GM12872 (cell line): ENCODE measurements at regions not wholly inside any gene's neighbourhood (a gene's known extent, or its start where the extent isn't known, plus 50 kb on each side); places are given as distances from the start of the nearest gene placed in this dataset.

Experiments used
- CTCF ChIP-seq: IDR thresholded peaks from 3 replicates; pipeline ENCODE4 v1.5.1; 2011; ENCODE audit warnings: low read depth, mild to moderate bottlenecking, low read length, moderate library complexity; ENCODE audit not compliant: insufficient read depth

GRCh38 chr12:93016752-93017350 is 87.8 kb upstream of the EEA1 start:
- TF ChIP-seq CTCF = no peak

GRCh38 chr12:93018610-93019009 is 89.5 kb upstream of the EEA1 start:
- no peak for TF ChIP-seq CTCF

GRCh38 chr12:93019212-93019927 is 90.3 kb upstream of the EEA1 start:
- TF ChIP-seq CTCF = no peak

- TF ChIP-seq CTCF = no peak
These were observed 91.0 kb upstream of the EEA1 start for GRCh38 chr12:93019975-93020630.

- no peak for TF ChIP-seq CTCF
These were observed 91.8 kb upstream of the EEA1 start for GRCh38 chr12:93020631-93021597.

- no peak for TF ChIP-seq CTCF
These were observed 93.7 kb upstream of the EEA1 start for GRCh38 chr12:93022603-93023340.
